Tongue (tissue), 1 donor: ENCODE measurements at regions not wholly inside any gene's neighbourhood (a gene's known extent, or its start where the extent isn't known, plus 50 kb on each side); places are given as distances from the start of the nearest gene placed in this dataset.

Source experiments
- DNase-seq: peaks from one replicate; pipeline ENCODE4 v3.0.0-alpha.2; 2015

- DNase-seq: peak; percentile 55
Measured at GRCh38 chr9:88759364-88759763, 224.4 kb downstream of the NXNL2 start.

- DNase-seq: no peak
Measured at GRCh38 chr9:88766778-88767503, 224.3 kb upstream of the S1PR3 start.

GRCh38 chr9:88767504-88767790 is 223.8 kb upstream of the S1PR3 start:
- no peak for DNase-seq

- no peak for DNase-seq
Measured at GRCh38 chr9:88772575-88772974, 218.7 kb upstream of the S1PR3 start.

- no peak for DNase-seq
Measured at GRCh38 chr9:88773126-88773525, 218.1 kb upstream of the S1PR3 start.

- DNase-seq: no peak
Measured at GRCh38 chr9:88773627-88774244, 217.5 kb upstream of the S1PR3 start.

GRCh38 chr9:88775037-88775471 is 216.2 kb upstream of the S1PR3 start:
- DNase-seq: no peak

GRCh38 chr9:88775559-88775958 is 215.7 kb upstream of the S1PR3 start:
- DNase-seq: no peak

GRCh38 chr9:88775966-88776365 is 215.3 kb upstream of the S1PR3 start:
- no peak for DNase-seq

GRCh38 chr9:88776717-88777497 is 214.4 kb upstream of the S1PR3 start:
- no peak for DNase-seq

- DNase-seq: peak; percentile 66
Measured at GRCh38 chr9:88777498-88778312, 213.6 kb upstream of the S1PR3 start.

GRCh38 chr9:88781628-88782391 is 209.5 kb upstream of the S1PR3 start:
- peak; percentile 53 for DNase-seq

GRCh38 chr9:88782931-88783710 is 208.1 kb upstream of the S1PR3 start:
- DNase-seq: no peak

GRCh38 chr9:88783711-88784083 is 207.6 kb upstream of the S1PR3 start:
- DNase-seq: no peak

GRCh38 chr9:88784960-88785359 is 206.3 kb upstream of the S1PR3 start:
- no peak for DNase-seq

GRCh38 chr9:88786291-88787079 is 204.8 kb upstream of the S1PR3 start:
- peak; percentile 63 for DNase-seq

- DNase-seq: no peak
Measured at GRCh38 chr9:88789785-88790184, 201.5 kb upstream of the S1PR3 start.

- DNase-seq: no peak
Measured at GRCh38 chr9:88791105-88791805, 200.0 kb upstream of the S1PR3 start.

- DNase-seq: no peak
Measured at GRCh38 chr9:88792502-88792901, 198.8 kb upstream of the S1PR3 start.

GRCh38 chr9:88794100-88794499 is 197.2 kb upstream of the S1PR3 start:
- DNase-seq: no peak
